ENCODE measurements at regions not wholly inside any gene's neighbourhood (a gene's known extent, or its start where the extent isn't known, plus 50 kb on each side); places are given as distances from the start of the nearest gene placed in this dataset.

DNA sequence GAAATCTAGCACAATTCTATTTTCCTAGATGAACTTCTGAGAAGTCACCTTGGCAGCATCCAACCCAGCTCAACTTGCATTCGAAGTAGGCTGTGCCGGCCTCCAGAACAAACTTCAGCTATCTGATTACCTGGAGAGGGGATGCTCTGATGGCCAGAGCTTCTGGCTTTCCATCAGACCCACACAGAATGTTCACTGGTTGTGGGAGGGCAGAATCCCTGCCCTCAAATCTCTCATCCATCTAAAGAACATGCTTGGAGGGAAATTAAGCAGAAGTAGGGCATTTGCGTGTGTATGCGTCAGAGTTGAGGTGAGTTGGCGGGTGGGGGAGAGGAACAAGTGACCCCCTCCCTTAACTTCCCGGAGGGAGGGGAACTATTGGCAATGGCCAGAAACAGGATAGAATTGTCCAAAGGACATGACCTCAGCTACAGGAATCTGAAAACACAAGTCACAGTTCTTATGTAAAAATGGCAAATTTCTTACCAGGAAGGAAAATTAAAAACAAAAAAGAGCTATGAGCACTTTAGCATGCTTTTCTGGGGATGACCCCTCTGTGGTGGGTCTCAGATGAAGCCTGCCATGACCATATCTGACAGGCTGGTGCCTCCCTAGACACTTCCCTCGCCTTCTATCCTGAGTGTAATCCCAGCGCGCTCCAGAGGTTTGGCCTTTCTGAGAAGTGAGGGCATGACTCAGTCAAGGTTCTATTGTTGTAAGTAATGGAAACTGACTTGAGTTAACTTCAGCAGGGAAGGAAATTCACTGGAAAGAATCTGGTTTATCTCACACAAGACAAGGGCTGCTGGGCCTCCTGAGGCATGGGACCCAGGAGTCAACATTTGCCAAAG lies 278.8 kb downstream of the RPS24 start:
- TF ChIP-seq EZH2 (IDR thresholded peaks at IDR 0.05; ENCODE audit: borderline replicate concordance, low read length) = no peak
- TF ChIP-seq, protein P1, sequence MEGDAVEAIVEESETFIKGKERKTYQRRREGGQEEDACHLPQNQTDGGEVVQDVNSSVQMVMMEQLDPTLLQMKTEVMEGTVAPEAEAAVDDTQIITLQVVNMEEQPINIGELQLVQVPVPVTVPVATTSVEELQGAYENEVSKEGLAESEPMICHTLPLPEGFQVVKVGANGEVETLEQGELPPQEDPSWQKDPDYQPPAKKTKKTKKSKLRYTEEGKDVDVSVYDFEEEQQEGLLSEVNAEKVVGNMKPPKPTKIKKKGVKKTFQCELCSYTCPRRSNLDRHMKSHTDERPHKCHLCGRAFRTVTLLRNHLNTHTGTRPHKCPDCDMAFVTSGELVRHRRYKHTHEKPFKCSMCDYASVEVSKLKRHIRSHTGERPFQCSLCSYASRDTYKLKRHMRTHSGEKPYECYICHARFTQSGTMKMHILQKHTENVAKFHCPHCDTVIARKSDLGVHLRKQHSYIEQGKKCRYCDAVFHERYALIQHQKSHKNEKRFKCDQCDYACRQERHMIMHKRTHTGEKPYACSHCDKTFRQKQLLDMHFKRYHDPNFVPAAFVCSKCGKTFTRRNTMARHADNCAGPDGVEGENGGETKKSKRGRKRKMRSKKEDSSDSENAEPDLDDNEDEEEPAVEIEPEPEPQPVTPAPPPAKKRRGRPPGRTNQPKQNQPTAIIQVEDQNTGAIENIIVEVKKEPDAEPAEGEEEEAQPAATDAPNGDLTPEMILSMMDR (IDR thresholded peaks at IDR 0.05; ENCODE audit: low read length) = no peak
- Histone ChIP-seq H3K27ac (ENCODE audit: low read depth, low read length, poor library complexity, severe bottlenecking) (no peak overlapping the region), H4K20me1 (ENCODE audit: insufficient read depth, low read length) (no peaks in the 10 kb centered on the region), H3K27me3 (ENCODE audit: insufficient read depth, low read length) (0 out of 2 replicates have a peak, but pooled peaks cover 2% of the 10 kb centered on the region), H3K4me2 (ENCODE audit: low read length) (no peak overlapping the region), H3F3A (ENCODE audit: insufficient read depth, low read length) (no peaks in the 10 kb centered on the region), H2AFZ (ENCODE audit: low read length) (no peak overlapping the region), H3K79me2 (ENCODE audit: insufficient read depth, low read length) (no peaks in the 10 kb centered on the region), H3K4me1 (ENCODE audit: insufficient read depth, low read length, severe bottlenecking) (no peaks in the 10 kb centered on the region), H3K9me3 (ENCODE audit: low read length) (no peaks in the 10 kb centered on the region), H3K36me3 (ENCODE audit: insufficient read depth, low read length) (no peaks in the 10 kb centered on the region), H3K4me3 (ENCODE audit: low read depth, low read length, poor library complexity, severe bottlenecking) (no peak overlapping the region), H3K9me2 (ENCODE audit: low read depth, low read length) (no peaks in the 10 kb centered on the region), H3K9ac (ENCODE audit: low read length) (no peak overlapping the region)

DNA sequence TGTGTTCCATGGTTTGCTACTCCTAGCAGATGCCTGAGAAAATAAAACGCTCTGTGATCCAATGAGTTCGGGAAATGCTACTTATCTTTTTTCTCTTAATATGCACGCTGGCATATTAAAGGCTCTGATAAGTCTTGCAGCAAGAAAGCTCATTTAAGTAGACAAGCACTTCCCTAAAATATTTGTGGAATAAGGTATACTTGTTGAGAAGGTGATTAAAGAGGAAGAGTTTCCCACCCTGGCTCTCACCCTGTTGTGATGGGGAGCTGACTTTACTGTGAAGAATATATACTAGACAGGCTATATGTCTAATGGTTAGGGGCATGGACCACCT lies 279.4 kb downstream of the RPS24 start:
- no peak overlapping the region for H3K4me2 ChIP-seq (ENCODE audit: low read length)
- no peak for TF ChIP-seq EZH2 (IDR thresholded peaks at IDR 0.05; ENCODE audit: borderline replicate concordance, low read length)
- TF ChIP-seq, protein P1 (IDR thresholded peaks at IDR 0.05; ENCODE audit: low read length) = no peak
- no peaks in the 10 kb centered on the region for H3K9me2 ChIP-seq (ENCODE audit: low read depth, low read length)
- H2AFZ ChIP-seq (ENCODE audit: low read length) = no peak overlapping the region
- H3F3A ChIP-seq (ENCODE audit: insufficient read depth, low read length) = no peaks in the 10 kb centered on the region
- no peaks in the 10 kb centered on the region for H3K4me1 ChIP-seq (ENCODE audit: insufficient read depth, low read length, severe bottlenecking)
- H3K9ac ChIP-seq (ENCODE audit: low read length) = no peak overlapping the region
- H3K36me3 ChIP-seq (ENCODE audit: insufficient read depth, low read length) = no peaks in the 10 kb centered on the region
- no peak overlapping the region for H3K27ac ChIP-seq (ENCODE audit: low read depth, low read length, poor library complexity, severe bottlenecking)
- H4K20me1 ChIP-seq (ENCODE audit: insufficient read depth, low read length) = no peaks in the 10 kb centered on the region
- no peaks in the 10 kb centered on the region for H3K79me2 ChIP-seq (ENCODE audit: insufficient read depth, low read length)
- H3K9me3 ChIP-seq (ENCODE audit: low read length) = no peaks in the 10 kb centered on the region
- H3K27me3 ChIP-seq (ENCODE audit: insufficient read depth, low read length) = no peaks in the 10 kb centered on the region
- H3K4me3 ChIP-seq (ENCODE audit: low read depth, low read length, poor library complexity, severe bottlenecking) = no peak overlapping the region

DNA sequence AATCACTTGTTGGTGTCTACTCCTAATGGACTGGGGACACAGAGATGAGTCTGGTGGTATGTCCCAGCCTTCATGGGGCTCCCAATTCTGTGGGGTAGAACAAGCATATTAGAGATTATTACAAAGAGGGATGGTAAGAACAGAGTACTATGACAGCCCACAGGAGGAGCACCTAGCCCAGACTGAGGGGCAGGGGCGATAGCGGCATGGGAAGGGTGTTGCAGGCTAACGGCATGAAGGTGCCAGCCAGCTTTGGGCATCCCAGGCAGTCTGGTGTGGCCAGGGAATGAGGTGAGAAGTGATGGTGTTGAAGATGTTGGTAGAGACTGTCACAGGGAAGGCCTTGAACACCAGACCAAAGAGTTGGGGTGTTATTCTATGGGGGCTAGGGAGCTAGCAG lies 280.0 kb downstream of the RPS24 start:
- H3K79me2 ChIP-seq (ENCODE audit: insufficient read depth, low read length) = no peaks in the 10 kb centered on the region
- H3K9me2 ChIP-seq (ENCODE audit: low read depth, low read length) = no peaks in the 10 kb centered on the region
- no peaks in the 10 kb centered on the region for H4K20me1 ChIP-seq (ENCODE audit: insufficient read depth, low read length)
- H3K9me3 ChIP-seq (ENCODE audit: low read length) = no peaks in the 10 kb centered on the region
- no peaks in the 10 kb centered on the region for H3K27me3 ChIP-seq (ENCODE audit: insufficient read depth, low read length)
- no peak overlapping the region for H3K9ac ChIP-seq (ENCODE audit: low read length)
- no peaks in the 10 kb centered on the region for H3K36me3 ChIP-seq (ENCODE audit: insufficient read depth, low read length)
- H3K4me1 ChIP-seq (ENCODE audit: insufficient read depth, low read length, severe bottlenecking) = no peaks in the 10 kb centered on the region
- no peak overlapping the region for H3K4me2 ChIP-seq (ENCODE audit: low read length)
- no peak for TF ChIP-seq EZH2 (IDR thresholded peaks at IDR 0.05; ENCODE audit: borderline replicate concordance, low read length)
- TF ChIP-seq, protein P1 (IDR thresholded peaks at IDR 0.05; ENCODE audit: low read length) = no peak
- H2AFZ ChIP-seq (ENCODE audit: low read length) = no peak overlapping the region
- H3F3A ChIP-seq (ENCODE audit: insufficient read depth, low read length) = no peaks in the 10 kb centered on the region
- H3K27ac ChIP-seq (ENCODE audit: low read depth, low read length, poor library complexity, severe bottlenecking) = no peak overlapping the region
- H3K4me3 ChIP-seq (ENCODE audit: low read depth, low read length, poor library complexity, severe bottlenecking) = no peak overlapping the region
